ENCODE measurements at regions not wholly inside any gene's neighbourhood (a gene's known extent, or its start where the extent isn't known, plus 50 kb on each side); places are given as distances from the start of the nearest gene placed in this dataset.

DNA sequence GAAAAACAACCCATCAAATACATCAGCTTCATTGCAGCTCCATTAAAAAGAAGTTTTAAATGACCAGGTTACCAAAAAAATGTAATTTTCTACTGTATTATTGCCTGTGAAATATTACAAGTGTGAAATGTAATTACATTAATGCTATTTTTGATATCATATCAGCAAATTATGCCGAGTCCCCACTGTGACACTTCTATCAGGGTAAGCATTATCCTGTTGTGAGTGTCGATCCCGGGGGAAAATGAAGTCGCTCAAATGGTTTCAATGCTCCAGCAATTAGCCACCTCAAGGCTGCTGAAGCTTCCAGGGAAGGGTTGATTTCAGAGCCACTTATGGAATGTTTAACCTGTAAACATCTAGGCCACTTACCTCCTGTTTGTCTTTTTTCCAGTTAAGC, 70.4 kb downstream of the RCN1 start:
- Mint-ChIP-seq H3K27ac (no peak overlapping the region), H3K27me3 (ENCODE audit: low read depth) (peaks cover 10% of the 10 kb centered on the region), H3K9me3 (no peaks in the 10 kb centered on the region), H3K36me3 (ENCODE audit: low read depth) (no peaks in the 10 kb centered on the region), H3K4me3 (no peak overlapping the region), H3K4me1 (ENCODE audit: low read depth) (no peaks in the 10 kb centered on the region)
- no peak for DNase-seq (ENCODE audit: low spot score)

- DNase-seq (ENCODE audit: low spot score): no peak
- Mint-ChIP-seq H3K36me3 (ENCODE audit: low read depth) (no peaks in the 10 kb centered on the region), H3K27me3 (ENCODE audit: low read depth) (peaks cover 10% of the 10 kb centered on the region), H3K9me3 (no peaks in the 10 kb centered on the region), H3K4me3 (no peak overlapping the region), H3K4me1 (ENCODE audit: low read depth) (no peaks in the 10 kb centered on the region), H3K27ac (no peak overlapping the region)
Measured at GRCh38 chr11:32162351-32162750, 71.5 kb downstream of the RCN1 start.

DNA sequence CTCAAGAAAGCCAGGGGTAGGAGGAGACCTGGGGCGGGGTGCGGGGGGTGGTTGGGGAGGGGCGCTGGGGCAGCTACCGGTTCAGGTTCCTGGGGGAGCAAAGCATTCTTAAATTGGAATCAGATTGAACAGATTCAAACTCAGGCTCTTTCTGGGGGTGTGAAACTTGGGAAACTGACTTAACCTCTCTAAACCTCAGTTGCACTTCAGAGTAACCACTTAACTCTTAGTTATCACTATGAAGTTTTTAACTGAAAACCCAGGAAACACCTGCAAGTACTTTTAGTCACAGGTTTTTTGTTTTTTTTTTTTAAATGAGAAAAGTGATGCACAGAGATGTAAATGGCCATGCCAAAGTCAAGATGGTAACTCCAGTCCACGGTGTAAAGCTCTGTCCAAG, 72.0 kb downstream of the RCN1 start:
- Mint-ChIP-seq H3K27me3 (ENCODE audit: low read depth) (peaks cover 10% of the 10 kb centered on the region), H3K27ac (no peak overlapping the region), H3K36me3 (ENCODE audit: low read depth) (no peaks in the 10 kb centered on the region), H3K9me3 (no peaks in the 10 kb centered on the region), H3K4me1 (ENCODE audit: low read depth) (no peaks in the 10 kb centered on the region), H3K4me3 (no peak overlapping the region)
- no peak for DNase-seq (ENCODE audit: low spot score)

GRCh38 chr11:32163557-32163956, 72.7 kb downstream of the RCN1 start:
- no peaks in the 10 kb centered on the region for H3K36me3 Mint-ChIP-seq (ENCODE audit: low read depth)
- H3K27me3 Mint-ChIP-seq (ENCODE audit: low read depth): peaks cover 12% of the 10 kb centered on the region
- no peaks in the 10 kb centered on the region for H3K9me3 Mint-ChIP-seq
- no peak overlapping the region for H3K4me3 Mint-ChIP-seq
- H3K4me1 Mint-ChIP-seq (ENCODE audit: low read depth): peaks cover 1% of the 10 kb centered on the region
- DNase-seq (ENCODE audit: low spot score): no peak
- no peak overlapping the region for H3K27ac Mint-ChIP-seq

DNA sequence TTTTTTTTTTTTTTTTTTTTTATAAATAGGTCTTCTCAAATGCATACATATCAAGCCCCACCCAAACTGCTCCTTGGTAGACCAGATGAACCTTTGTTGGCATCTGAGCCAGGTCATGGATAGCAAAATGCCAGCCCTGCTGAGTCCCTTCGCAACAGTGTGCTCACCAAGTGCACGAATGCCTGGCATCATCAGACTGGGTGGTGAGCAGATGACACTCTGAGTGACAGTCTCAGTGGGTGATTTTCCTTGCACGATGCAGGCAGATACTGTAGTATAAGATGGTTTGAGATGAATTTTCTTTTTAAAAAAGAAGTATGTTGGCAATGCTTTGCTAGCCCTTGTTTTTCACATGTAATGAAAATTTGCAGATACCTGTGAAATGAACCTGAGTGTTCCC, 74.0 kb downstream of the RCN1 start:
- Mint-ChIP-seq H3K4me1 (ENCODE audit: low read depth) (peaks cover 4% of the 10 kb centered on the region), H3K4me3 (no peak overlapping the region), H3K36me3 (ENCODE audit: low read depth) (no peaks in the 10 kb centered on the region), H3K9me3 (no peaks in the 10 kb centered on the region), H3K27me3 (ENCODE audit: low read depth) (peaks cover 14% of the 10 kb centered on the region), H3K27ac (no peak overlapping the region)
- DNase-seq (ENCODE audit: low spot score): no peak

- no peak for DNase-seq (ENCODE audit: low spot score)
- H3K4me3 Mint-ChIP-seq: no peak overlapping the region
Measured at GRCh38 chr11:32168924-32169323, 78.0 kb downstream of the RCN1 start.

GRCh38 chr11:32171445-32171844, 80.6 kb downstream of the RCN1 start:
- Mint-ChIP-seq H3K27ac (no peak overlapping the region), H3K36me3 (ENCODE audit: low read depth) (no peaks in the 10 kb centered on the region), H3K27me3 (ENCODE audit: low read depth) (peaks cover 15% of the 10 kb centered on the region), H3K9me3 (no peaks in the 10 kb centered on the region), H3K4me1 (ENCODE audit: low read depth) (peaks cover 4% of the 10 kb centered on the region), H3K4me3 (no peak overlapping the region)
- no peak for DNase-seq (ENCODE audit: low spot score)

More at GRCh38 chr11:32168924-32169323, 78.0 kb downstream of the RCN1 start:
- Mint-ChIP-seq H3K4me1 (ENCODE audit: low read depth) (peaks cover 4% of the 10 kb centered on the region), H3K27me3 (ENCODE audit: low read depth) (peaks cover 15% of the 10 kb centered on the region), H3K27ac (no peak overlapping the region), H3K36me3 (ENCODE audit: low read depth) (no peaks in the 10 kb centered on the region), H3K9me3 (no peaks in the 10 kb centered on the region)

- no peaks in the 10 kb centered on the region for H3K36me3 Mint-ChIP-seq (ENCODE audit: low read depth)
- peaks cover 15% of the 10 kb centered on the region for H3K27me3 Mint-ChIP-seq (ENCODE audit: low read depth)
Measured at GRCh38 chr11:32172041-32172847, 81.4 kb downstream of the RCN1 start.

DNA sequence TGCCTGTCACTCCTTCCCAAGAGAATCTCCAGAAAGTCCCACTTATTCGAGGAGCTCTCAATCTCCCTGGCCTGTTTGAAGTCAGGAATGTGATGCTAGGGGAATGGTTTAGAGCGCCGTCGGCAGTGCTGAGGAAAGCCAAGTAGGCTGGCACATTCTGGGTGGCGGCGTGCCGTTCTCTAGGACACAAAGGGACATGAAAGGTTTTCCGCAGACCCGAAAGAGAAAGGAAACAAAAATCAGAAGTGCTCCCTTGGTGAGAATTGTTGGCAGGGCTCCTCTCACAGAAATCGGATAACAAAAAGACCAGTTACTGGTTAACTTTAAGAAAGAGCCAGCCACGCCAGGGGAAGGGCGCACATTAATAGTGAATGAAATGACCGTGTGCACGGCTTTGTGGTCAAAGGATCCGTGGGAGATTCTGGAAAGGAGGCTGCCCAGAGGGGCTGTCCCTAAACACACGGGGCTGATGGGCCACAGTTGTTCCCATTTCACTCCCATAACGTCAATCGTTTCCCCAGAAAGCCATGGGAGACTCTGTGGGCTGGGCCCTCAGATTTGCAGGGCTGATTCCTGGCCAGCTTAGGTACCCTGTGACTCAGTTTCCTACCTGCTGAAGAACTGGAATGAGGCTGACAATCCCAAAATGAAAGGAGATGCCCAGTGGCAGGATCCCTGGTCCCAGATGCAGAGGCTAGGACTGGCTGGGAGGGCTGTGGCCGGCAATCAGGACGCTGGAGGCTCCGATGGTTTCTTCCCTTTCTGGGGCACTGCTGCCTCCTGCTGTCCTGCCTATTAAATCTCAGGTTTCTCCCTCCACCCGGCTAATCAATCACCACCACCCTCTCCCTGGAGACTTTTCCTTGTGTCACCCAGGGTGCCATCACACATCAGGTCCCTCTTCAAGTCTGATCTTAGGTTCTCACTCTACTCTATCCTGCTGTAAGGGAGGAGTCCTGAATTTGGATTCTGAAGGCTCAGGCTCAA, 82.3 kb downstream of the RCN1 start:
- peaks cover 4% of the 10 kb centered on the region for H3K4me1 Mint-ChIP-seq (ENCODE audit: low read depth)
- no peaks in the 10 kb centered on the region for H3K36me3 Mint-ChIP-seq (ENCODE audit: low read depth)
- H3K27ac Mint-ChIP-seq: no peak overlapping the region
- no peak for DNase-seq (ENCODE audit: low spot score)
- peaks cover 17% of the 10 kb centered on the region for H3K27me3 Mint-ChIP-seq (ENCODE audit: low read depth)
- no peaks in the 10 kb centered on the region for H3K9me3 Mint-ChIP-seq
- H3K4me3 Mint-ChIP-seq: no peak overlapping the region

More at GRCh38 chr11:32172041-32172847, 81.4 kb downstream of the RCN1 start:
- no peaks in the 10 kb centered on the region for H3K9me3 Mint-ChIP-seq
- H3K27ac Mint-ChIP-seq: no peak overlapping the region
- peaks cover 4% of the 10 kb centered on the region for H3K4me1 Mint-ChIP-seq (ENCODE audit: low read depth)
- no peak for DNase-seq (ENCODE audit: low spot score)
- no peak overlapping the region for H3K4me3 Mint-ChIP-seq

DNA sequence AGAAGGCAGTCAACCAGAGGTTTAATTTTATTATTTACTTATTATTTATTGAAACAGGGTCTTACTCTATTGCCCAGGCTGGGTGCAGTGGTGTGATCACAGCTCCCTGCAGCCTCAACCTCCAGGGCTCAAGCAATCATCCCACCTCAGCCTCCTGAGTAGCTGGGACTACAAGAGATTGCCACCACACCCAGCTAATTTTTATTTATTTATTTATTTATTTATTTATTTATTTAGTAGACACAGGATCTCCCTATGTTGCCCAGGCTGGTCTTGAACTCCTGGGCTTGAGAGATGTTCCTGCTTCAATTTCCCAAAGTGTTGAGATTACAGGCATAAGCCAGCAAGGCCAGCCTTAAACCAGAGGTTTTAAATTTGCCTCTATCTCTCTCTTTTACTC, 83.1 kb downstream of the RCN1 start:
- Mint-ChIP-seq H3K4me1 (ENCODE audit: low read depth) (no peaks in the 10 kb centered on the region), H3K9me3 (no peaks in the 10 kb centered on the region), H3K4me3 (no peak overlapping the region), H3K27ac (no peak overlapping the region), H3K27me3 (ENCODE audit: low read depth) (peaks cover 16% of the 10 kb centered on the region), H3K36me3 (ENCODE audit: low read depth) (no peaks in the 10 kb centered on the region)
- DNase-seq (ENCODE audit: low spot score): no peak

- Mint-ChIP-seq H3K36me3 (ENCODE audit: low read depth) (no peaks in the 10 kb centered on the region), H3K27me3 (ENCODE audit: low read depth) (peaks cover 10% of the 10 kb centered on the region), H3K27ac (no peak overlapping the region), H3K4me1 (ENCODE audit: low read depth) (no peaks in the 10 kb centered on the region), H3K9me3 (no peaks in the 10 kb centered on the region), H3K4me3 (no peak overlapping the region)
- DNase-seq (ENCODE audit: low spot score): peak; percentile 66
Measured at GRCh38 chr11:32176223-32176934, 85.5 kb downstream of the RCN1 start.

DNA sequence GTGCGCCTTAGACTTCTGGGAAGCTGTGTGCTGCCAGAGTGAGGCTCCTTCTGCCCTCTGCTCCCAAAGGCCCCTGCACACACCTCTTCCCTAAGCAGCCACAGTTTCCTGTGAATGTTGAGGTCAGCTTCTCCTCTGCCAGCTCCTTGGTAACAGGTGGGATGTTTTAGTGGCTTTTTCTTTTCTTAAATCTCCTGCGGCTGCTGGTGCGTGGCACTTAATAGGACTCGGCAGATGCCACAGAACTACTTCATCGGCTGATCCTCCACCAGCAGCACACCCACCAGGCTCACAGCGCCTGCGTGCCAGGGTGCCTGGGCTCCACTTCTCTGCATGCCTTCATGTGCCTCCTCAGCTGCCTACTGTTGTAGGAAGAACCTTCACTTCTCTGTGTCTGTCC, 87.8 kb downstream of the RCN1 start:
- Mint-ChIP-seq H3K27ac (no peak overlapping the region), H3K36me3 (ENCODE audit: low read depth) (no peaks in the 10 kb centered on the region), H3K4me3 (no peak overlapping the region), H3K4me1 (ENCODE audit: low read depth) (no peaks in the 10 kb centered on the region), H3K9me3 (no peaks in the 10 kb centered on the region), H3K27me3 (ENCODE audit: low read depth) (peaks cover 14% of the 10 kb centered on the region)
- DNase-seq (ENCODE audit: low spot score): no peak

DNA sequence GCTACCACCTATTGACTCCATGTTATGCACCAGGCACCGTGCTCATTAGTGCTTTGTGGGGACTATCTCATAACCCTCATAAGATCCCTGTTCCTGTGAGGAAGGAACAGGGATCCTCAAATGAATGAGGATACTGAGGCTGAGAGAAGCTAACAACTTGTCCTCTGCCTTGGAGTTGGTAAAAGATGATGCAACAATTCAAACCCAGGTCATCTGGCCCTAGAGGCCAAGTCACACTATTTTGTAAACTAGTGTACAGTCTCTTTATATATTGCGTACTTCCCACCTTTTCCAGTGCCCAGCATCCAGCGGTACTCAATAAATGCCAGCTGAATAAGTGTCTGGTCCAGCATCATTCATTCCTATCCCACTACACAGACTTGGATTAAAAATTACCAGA, 92.6 kb downstream of the RCN1 start:
- Mint-ChIP-seq H3K9me3 (no peaks in the 10 kb centered on the region), H3K36me3 (ENCODE audit: low read depth) (no peaks in the 10 kb centered on the region), H3K27ac (no peak overlapping the region), H3K4me3 (no peak overlapping the region), H3K27me3 (ENCODE audit: low read depth) (peaks cover 5% of the 10 kb centered on the region), H3K4me1 (ENCODE audit: low read depth) (no peaks in the 10 kb centered on the region)
- no peak for DNase-seq (ENCODE audit: low spot score)
